ENCODE measurements at regions not wholly inside any gene's neighbourhood (a gene's known extent, or its start where the extent isn't known, plus 50 kb on each side); places are given as distances from the start of the nearest gene placed in this dataset.
"Not testable (repeated sequence)": the region's sequence is repeated elsewhere in the genome, so short reads cannot be mapped to it uniquely, and the experiment has no call there.

DNA sequence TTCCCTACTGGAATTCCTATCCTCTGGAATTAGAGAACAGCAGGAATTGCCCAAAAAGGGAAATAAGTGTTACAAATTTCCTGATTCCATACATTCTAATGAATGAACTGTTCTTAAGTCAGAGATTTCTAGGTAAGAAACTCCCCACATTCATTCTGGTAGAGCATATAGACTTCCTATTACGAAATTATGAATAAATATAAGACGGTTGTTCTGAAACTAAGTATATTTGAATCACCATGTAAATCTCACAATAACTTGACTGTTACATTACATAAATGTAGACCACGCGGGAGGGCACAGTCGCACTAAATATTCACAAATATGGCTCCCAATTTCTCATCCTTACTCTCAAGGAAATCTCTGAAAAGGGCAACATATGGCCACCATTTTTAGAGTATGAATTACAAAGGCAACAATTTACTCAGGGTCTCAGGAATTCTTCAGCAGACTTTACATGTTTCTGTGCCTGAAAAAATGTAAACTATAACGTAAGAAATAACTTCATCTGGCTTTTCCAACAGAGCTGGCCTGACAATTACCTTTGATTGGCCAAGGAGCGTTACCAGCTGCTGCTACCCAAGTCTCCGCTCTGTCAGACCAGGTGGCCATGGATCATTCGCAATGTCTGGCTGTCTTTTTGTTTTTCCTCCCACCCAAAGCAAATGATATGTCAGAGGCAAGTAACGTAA is 115.8 kb downstream of the MPP7 start:
- DNase-seq (ENCODE audit: low read depth): no peak

GRCh38 chr10:28186461-28186860 is 116.4 kb downstream of the MPP7 start:
- no peak for DNase-seq (ENCODE audit: low read depth)

DNA sequence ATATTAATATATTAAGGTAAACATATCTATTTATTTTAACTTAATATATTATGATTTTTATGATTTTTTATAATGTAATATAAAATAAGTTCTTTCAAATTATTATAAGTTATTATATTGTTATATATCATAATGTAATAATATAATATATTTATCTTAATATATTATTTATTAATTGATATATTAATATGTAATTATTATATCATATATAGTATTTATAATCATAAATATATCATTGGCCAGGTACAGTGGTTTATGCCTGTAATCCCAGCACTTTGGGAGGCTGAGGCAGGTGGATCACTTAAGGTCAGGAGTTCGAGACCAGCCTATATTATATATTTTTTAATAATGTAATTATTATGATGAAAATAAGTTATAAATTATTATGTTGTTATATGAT is 118.1 kb downstream of the MPP7 start:
- DNase-seq (ENCODE audit: low read depth): no peak

- no peak for DNase-seq (ENCODE audit: low read depth)
Observed at GRCh38 chr10:28181478-28182096, 121.3 kb downstream of the MPP7 start.

GRCh38 chr10:28180654-28181053 is 122.2 kb downstream of the MPP7 start:
- DNase-seq (ENCODE audit: low read depth): no peak

- no peak for DNase-seq (ENCODE audit: low read depth)
Observed at GRCh38 chr10:28179743-28180099, 123.1 kb downstream of the MPP7 start.

DNA sequence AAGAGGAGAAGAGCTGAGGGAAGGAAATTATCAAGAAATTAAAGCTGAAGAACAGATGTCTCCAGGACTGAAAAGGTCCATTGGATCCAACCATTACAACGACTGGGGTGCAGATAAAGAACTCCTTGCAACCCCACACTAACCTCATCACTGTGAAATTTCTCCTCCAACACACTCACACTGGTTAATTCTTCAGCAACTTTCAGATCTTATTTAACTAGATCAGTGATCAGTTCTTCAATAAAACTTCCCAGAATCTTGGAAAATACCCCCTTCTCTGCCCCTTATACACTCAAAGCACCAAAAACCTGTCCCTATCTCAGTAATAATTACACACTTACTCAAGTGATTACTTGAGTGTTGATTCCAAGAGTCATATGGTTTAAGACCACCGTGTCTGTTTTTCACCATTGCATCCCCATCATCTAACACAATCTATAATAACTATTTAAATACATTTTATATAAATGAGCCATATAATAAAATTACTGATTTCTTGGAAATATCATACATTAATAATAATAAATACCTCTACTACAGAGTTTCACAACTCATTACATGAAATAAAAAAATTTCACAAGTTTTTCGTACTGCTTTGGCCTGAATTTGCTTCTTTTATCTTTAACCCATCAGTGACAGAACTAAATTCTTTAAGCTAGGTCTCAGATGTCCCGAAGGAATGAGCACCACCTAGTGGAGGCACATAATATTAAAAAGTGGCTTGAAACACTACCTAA is 123.7 kb downstream of the MPP7 start:
- no peak for DNase-seq (ENCODE audit: low read depth)

DNA sequence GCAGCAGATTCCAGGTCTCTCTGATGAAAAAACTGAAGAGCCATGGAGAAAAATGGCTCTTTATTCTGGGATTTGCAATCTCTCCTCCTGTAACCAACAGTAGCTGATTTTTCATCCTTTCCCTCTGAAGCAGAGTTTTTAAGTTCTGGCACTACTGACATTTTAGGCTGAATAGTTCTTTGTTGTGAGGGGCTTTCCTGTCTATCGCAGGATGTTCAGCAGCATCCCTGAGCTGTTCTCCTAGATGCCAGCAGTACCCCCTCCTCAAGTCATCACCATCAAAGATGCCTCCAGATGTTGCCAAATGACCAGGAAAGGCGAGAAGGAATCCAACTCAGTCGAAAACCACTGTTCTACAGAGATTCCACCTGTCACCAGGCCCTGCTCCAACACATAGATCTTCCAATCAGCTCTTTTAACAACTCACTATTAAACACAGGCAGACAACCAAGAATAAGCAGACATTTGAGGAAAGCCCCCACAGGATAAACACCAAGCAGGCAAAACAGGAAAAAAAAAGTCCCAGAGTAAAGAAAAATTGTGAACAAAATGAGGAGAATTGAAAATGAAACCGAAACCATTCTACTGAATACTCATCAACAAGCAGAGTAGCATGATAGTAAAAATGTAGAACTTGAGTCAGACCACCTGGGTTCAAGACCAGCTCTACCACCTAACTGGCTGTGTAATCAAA is 124.8 kb downstream of the MPP7 start:
- no peak for DNase-seq (ENCODE audit: low read depth)

DNA sequence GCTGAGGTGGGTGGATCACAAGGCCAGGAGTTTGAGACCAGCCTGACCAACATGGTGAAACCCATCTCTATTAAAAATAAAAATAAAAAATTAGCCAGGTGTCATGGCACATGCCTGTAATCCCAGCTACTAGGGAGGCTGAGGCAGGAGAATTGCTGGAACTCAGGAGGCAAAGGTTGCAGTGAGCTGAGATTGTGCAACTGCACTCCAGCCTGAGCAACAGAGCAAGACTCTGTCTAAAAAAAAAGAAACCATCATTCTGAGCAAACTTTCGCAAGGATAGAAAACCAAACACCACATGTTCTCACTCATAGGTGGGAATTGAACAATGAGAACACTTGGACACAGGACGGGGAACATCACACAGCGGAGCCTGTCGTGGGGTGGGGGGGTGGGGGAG is 126.4 kb downstream of the MPP7 start:
- DNase-seq (ENCODE audit: low read depth): not testable (repeated sequence)

DNA sequence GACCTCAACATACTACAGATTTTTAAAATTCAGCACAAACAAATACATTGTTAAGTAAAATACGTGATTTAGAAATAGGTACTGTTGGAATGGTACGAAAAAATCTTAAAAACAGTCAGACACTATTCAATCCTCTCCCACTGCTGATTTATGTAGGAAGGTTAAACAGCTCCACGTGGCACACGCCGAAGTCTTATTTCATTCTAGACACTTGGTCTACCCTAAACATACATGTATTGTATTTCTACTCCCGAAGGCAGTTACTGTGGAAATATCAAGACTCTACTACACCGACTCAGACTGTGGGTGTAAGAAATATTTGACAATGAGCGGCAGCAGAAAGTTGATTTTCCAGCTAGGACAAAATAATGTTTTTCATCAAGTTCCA is 130.6 kb downstream of the MPP7 start:
- no peak for DNase-seq (ENCODE audit: low read depth)

DNA sequence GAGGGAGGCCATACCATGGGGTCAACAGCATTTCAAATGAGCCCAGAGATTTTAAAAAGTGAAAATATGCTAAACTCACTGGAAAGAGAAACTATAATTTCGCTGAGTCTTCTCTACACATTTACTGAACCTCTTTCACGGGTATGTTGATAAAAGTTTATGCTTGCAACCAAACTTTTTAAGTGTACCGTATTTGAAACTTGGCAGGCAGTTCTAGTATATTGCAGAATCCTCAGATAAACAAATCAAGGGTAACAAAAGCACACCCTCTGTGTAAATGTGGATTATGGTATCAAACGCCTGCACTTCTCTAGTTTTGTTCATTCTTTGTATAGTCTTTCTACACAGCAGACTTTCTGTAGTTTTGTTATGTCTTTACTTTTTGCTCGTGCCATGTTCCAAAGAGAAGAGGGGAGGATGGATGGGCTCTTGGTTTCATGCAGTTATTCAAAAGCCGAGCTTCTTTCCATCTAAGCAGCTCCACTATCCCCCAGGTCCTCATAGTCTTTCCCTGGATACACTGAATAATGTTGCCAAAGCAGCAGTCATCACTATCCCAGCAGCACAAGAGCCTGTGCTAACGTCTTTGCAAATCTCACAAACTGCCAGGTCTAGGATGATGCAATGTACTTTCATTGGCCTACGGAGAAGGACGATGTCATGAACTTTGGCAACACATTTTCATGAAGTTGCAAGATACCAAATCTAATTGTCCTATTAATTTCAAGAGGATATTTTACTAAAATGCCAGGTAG is 131.2 kb downstream of the MPP7 start:
- no peak for DNase-seq (ENCODE audit: low read depth)

DNA sequence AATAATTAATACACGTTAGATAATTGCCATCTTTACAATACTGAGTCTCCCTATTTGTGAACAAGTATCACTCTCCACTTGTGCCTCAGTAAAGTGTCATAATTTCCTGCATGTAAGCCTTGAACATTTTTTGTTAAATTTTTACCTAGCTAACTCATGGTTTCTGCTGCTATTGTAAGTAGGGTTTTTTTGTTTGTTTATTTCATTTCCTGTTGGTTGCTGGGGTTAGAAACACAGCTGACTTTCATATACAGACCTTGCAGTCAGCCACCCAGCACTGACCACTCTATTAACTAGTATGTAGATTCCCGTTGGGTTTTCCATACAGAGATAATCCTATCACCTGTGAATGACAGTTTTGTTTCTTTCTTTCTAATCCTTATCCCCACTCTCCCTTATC is 133.3 kb downstream of the MPP7 start:
- no peak for DNase-seq (ENCODE audit: low read depth)

- DNase-seq (ENCODE audit: low read depth): no peak
Observed at GRCh38 chr10:28160866-28161405, 141.9 kb downstream of the MPP7 start.

GRCh38 chr10:28157379-28157778 is 145.5 kb downstream of the MPP7 start:
- DNase-seq (ENCODE audit: low read depth): no peak

DNA sequence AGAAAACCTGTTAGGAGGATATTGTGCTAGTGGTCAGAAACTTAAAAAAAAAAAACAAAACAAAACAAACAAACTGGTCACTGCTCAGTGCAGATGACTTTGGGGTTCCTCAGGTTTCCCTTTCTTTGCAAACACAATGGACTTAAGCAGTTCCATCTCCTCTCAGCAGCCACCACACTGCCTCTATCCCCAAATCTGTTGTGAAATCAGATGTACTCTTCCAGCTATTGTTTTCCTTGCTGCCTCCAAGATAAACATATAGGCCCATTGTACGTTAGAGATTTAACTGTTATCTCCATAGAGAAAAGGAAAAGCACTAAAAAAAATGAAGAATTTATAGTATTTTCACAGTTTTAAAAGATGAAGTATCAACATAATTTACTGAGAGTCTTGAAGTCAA is 147.1 kb downstream of the MPP7 start:
- no peak for DNase-seq (ENCODE audit: low read depth)

GRCh38 chr10:28151636-28152035 is 151.2 kb downstream of the MPP7 start:
- DNase-seq (ENCODE audit: low read depth): no peak

- DNase-seq (ENCODE audit: low read depth): no peak
Observed at GRCh38 chr10:28149746-28150145, 150.9 kb upstream of the ODAD2 start.

GRCh38 chr10:28147706-28148105 is 148.8 kb upstream of the ODAD2 start:
- DNase-seq (ENCODE audit: low read depth): no peak

- DNase-seq (ENCODE audit: low read depth): no peak
Observed at GRCh38 chr10:28139138-28139537, 140.3 kb upstream of the ODAD2 start.

GRCh38 chr10:28137907-28138880 is 139.3 kb upstream of the ODAD2 start:
- no peak for DNase-seq (ENCODE audit: low read depth)

DNA sequence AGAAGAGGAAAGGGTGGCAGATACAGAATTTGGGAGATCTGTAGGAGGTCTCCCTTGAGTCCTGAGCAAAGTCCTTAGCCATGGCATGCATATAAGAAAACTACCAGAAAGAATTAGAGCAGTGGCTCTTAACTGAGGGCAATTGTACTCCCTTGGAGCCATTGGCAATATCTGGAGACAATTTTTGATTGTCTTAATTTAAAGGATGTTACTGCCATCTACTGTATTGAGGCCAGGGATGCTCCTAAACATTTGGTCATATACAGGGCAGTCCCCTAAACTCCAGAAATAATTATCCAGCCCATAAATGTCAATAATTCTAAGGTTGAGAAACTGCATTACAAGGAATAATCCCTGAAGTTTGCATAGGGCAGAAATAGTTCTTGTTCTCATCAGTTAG is 136.4 kb upstream of the ODAD2 start:
- DNase-seq (ENCODE audit: low read depth): no peak

Data from activated T-cell treated with anti-CD3 and anti-CD28 coated beads for 1 hour (primary cell).